A673 (cell line): ENCODE measurements at regions not wholly inside any gene's neighbourhood (a gene's known extent, or its start where the extent isn't known, plus 50 kb on each side); places are given as distances from the start of the nearest gene placed in this dataset.

Source experiments
- BruUV-seq: library from RNA; stranded (reverse); fragments of 400-500 nt; replicated peaks from 2 replicates; lab custom pipeline; 2021; lab: Mats Ljungman, UMichigan
- CTCF ChIA-PET: fragments of 300-600 bp; sonication (Branson Sonifier 250); formaldehyde crosslinking; loops from one replicate; lab custom pipeline; 2022; ENCODE audit warnings: antibody characterized with exemption; lab: Charles Lee
- POLR2A ChIA-PET: fragments of 300-600 bp; sonication (Branson Sonifier 250); formaldehyde crosslinking; loops from one replicate; lab custom pipeline; 2022; ENCODE audit warnings: antibody characterized with exemption; ENCODE audit not compliant: low non-redundant PET; lab: Charles Lee
- DNase-seq: peaks from one replicate; pipeline ENCODE4 v3.0.0-alpha.2; 2015; ENCODE audit warnings: low spot score
- H3K27ac ChIP-seq: fragments of 200-600 bp; sonication (generic); 2 replicates; pipeline ENCODE4 v1.5.1; 2016; ENCODE audit warnings: mixed run types, low read depth, mild to moderate bottlenecking, mixed read lengths, antibody characterized with exemption, low read length; ENCODE audit not compliant: poor library complexity, severe bottlenecking
- H3K27me3 ChIP-seq: fragments of 200-600 bp; sonication (generic); replicated peaks from 2 replicates; pipeline ENCODE4 v1.6.1; 2017; ENCODE audit warnings: mixed run types, low read depth, mild to moderate bottlenecking, mixed read lengths, antibody characterized with exemption, low read length; ENCODE audit not compliant: insufficient read depth, poor library complexity
- H3K36me3 ChIP-seq: fragments of 200-600 bp; sonication (generic); 2 replicates; pipeline ENCODE4 v1.6.1; 2016; ENCODE audit warnings: mixed run types, mild to moderate bottlenecking, mixed read lengths, antibody characterized with exemption, low read length; ENCODE audit not compliant: insufficient read depth, poor library complexity, severe bottlenecking
- H3K4me1 ChIP-seq: fragments of 200-600 bp; sonication (generic); 2 replicates; pipeline ENCODE4 v1.6.1; 2017; ENCODE audit warnings: mixed run types, mild to moderate bottlenecking, mixed read lengths, antibody characterized with exemption, low read length; ENCODE audit not compliant: insufficient read depth, poor library complexity, severe bottlenecking
- H3K4me3 ChIP-seq: fragments of 200-600 bp; sonication (generic); 2 replicates; pipeline ENCODE4 v1.5.1; 2016; ENCODE audit warnings: low read depth, mixed run types, mild to moderate bottlenecking, mixed read lengths, low read length; ENCODE audit not compliant: poor library complexity, severe bottlenecking
- H3K9me3 ChIP-seq: fragments of 200-600 bp; sonication (generic); 2 replicates; pipeline ENCODE4 v1.6.1; 2016; ENCODE audit warnings: mixed run types, low read depth, mild to moderate bottlenecking, mixed read lengths, antibody characterized with exemption, low read length; ENCODE audit not compliant: poor library complexity, severe bottlenecking
- EZH2 ChIP-seq: fragments of 200-600 bp; sonication (generic); IDR thresholded peaks from 2 replicates; pipeline ENCODE4 v1.6.1; 2017; ENCODE audit warnings: borderline replicate concordance, low read depth, mild to moderate bottlenecking, mixed read lengths, antibody characterized with exemption, low read length; ENCODE audit not compliant: poor library complexity, severe bottlenecking
- intact Hi-C: fragments of 100-400 bp; cut with micrococcal nuclease; formaldehyde crosslinking; loops from one replicate; pipeline ENCODE4 v1.10.0; 2022; ENCODE audit not compliant: unreplicated experiment
- TF ChIP-seq, protein P1 (sequence below): fragments of 300-800, 200-600 bp; sonication (generic); conservative IDR thresholded peaks from 2 replicates; pipeline ENCODE4 v1.5.1; 2017; ENCODE audit warnings: low read depth, mild to moderate bottlenecking, antibody characterized with exemption, low read length, moderate library complexity, mixed read lengths

- Histone ChIP-seq H3K4me1 (no peaks in the 10 kb centered on the region), H3K4me3 (no peak overlapping the region), H3K27ac (no peak overlapping the region), H3K36me3 (no peaks in the 10 kb centered on the region), H3K27me3 (no peaks in the 10 kb centered on the region), H3K9me3 (no peaks in the 10 kb centered on the region)
- intact Hi-C loops: no loop called here
- POLR2A ChIA-PET: no interaction called here
- CTCF ChIA-PET: no interaction called here
- no peak for DNase-seq
- no TSS peak for BruUV-seq
- TF ChIP-seq EZH2: no peak
- TF ChIP-seq, protein P1, sequence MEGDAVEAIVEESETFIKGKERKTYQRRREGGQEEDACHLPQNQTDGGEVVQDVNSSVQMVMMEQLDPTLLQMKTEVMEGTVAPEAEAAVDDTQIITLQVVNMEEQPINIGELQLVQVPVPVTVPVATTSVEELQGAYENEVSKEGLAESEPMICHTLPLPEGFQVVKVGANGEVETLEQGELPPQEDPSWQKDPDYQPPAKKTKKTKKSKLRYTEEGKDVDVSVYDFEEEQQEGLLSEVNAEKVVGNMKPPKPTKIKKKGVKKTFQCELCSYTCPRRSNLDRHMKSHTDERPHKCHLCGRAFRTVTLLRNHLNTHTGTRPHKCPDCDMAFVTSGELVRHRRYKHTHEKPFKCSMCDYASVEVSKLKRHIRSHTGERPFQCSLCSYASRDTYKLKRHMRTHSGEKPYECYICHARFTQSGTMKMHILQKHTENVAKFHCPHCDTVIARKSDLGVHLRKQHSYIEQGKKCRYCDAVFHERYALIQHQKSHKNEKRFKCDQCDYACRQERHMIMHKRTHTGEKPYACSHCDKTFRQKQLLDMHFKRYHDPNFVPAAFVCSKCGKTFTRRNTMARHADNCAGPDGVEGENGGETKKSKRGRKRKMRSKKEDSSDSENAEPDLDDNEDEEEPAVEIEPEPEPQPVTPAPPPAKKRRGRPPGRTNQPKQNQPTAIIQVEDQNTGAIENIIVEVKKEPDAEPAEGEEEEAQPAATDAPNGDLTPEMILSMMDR: no peak
These were observed 809.1 kb downstream of the BCL11B start for GRCh38 chr14:98462908-98463307.

GRCh38 chr14:98466807-98467206 is 805.2 kb downstream of the BCL11B start:
- H3K9me3 ChIP-seq: no peaks in the 10 kb centered on the region
- no peaks in the 10 kb centered on the region for H3K4me1 ChIP-seq
- no TSS peak for BruUV-seq
- POLR2A ChIA-PET: no interaction called here
- H3K27ac ChIP-seq: no peak overlapping the region
- CTCF ChIA-PET: no interaction called here
- H3K27me3 ChIP-seq: no peaks in the 10 kb centered on the region
- no peaks in the 10 kb centered on the region for H3K36me3 ChIP-seq
- TF ChIP-seq, protein P1: no peak
- no peak for TF ChIP-seq EZH2
- no peak overlapping the region for H3K4me3 ChIP-seq
- intact Hi-C loops: no loop called here
- DNase-seq: no peak

- no peak for DNase-seq
- TF ChIP-seq, protein P1: no peak
- no peak for TF ChIP-seq EZH2
- POLR2A ChIA-PET: no interaction called here
- no peaks in the 10 kb centered on the region for H3K9me3 ChIP-seq
- H3K27me3 ChIP-seq: no peaks in the 10 kb centered on the region
- BruUV-seq: no TSS peak
- H3K4me3 ChIP-seq: no peak overlapping the region
- CTCF ChIA-PET: no interaction called here
- H3K36me3 ChIP-seq: no peaks in the 10 kb centered on the region
- H3K27ac ChIP-seq: no peak overlapping the region
- no peaks in the 10 kb centered on the region for H3K4me1 ChIP-seq
- intact Hi-C loops: no loop called here
These were observed 801.3 kb downstream of the BCL11B start for GRCh38 chr14:98470663-98471062.
